Muscle of arm (tissue), 1 donor: ENCODE measurements at regions not wholly inside any gene's neighbourhood (a gene's known extent, or its start where the extent isn't known, plus 50 kb on each side); places are given as distances from the start of the nearest gene placed in this dataset.

Experiments used
- DNase-seq: peaks from one replicate; pipeline ENCODE4 v3.0.0-alpha.2; 2013

GRCh38 chr2:18253686-18254197 is 306.7 kb downstream of the RDH14 start:
- no peak for DNase-seq

GRCh38 chr2:18251486-18251885 is 309.0 kb downstream of the RDH14 start:
- DNase-seq, result no peak

GRCh38 chr2:18247282-18248110 is 313.0 kb downstream of the RDH14 start:
- DNase-seq, result no peak

GRCh38 chr2:18245375-18245774 is 315.1 kb downstream of the RDH14 start:
- DNase-seq, result no peak

GRCh38 chr2:18244845-18245244 is 315.6 kb downstream of the RDH14 start:
- no peak for DNase-seq

GRCh38 chr2:18243816-18244215 is 316.6 kb downstream of the RDH14 start:
- DNase-seq, result no peak

GRCh38 chr2:18242716-18243115 is 317.7 kb downstream of the RDH14 start:
- no peak for DNase-seq

GRCh38 chr2:18238209-18238608 is 322.2 kb downstream of the RDH14 start:
- DNase-seq, result no peak

GRCh38 chr2:18237298-18237697 is 323.2 kb downstream of the RDH14 start:
- no peak for DNase-seq

- DNase-seq, result no peak
Measured at GRCh38 chr2:18232731-18233438, 327.6 kb downstream of the RDH14 start.

- no peak for DNase-seq
Measured at GRCh38 chr2:18230668-18231067, 329.8 kb downstream of the RDH14 start.

- no peak for DNase-seq
Measured at GRCh38 chr2:18219676-18220075, 340.8 kb downstream of the RDH14 start.

- no peak for DNase-seq
Measured at GRCh38 chr2:18218160-18218933, 339.9 kb downstream of the KCNS3 start.

GRCh38 chr2:18214936-18215335 is 336.5 kb downstream of the KCNS3 start:
- DNase-seq, result no peak

- DNase-seq, result no peak
Measured at GRCh38 chr2:18213986-18214385, 335.5 kb downstream of the KCNS3 start.

GRCh38 chr2:18209934-18210639 is 331.6 kb downstream of the KCNS3 start:
- DNase-seq, result peak; percentile 70

GRCh38 chr2:18208956-18209355 is 330.5 kb downstream of the KCNS3 start:
- DNase-seq, result no peak

- DNase-seq, result no peak
Measured at GRCh38 chr2:18200771-18201170, 322.3 kb downstream of the KCNS3 start.

GRCh38 chr2:18198677-18199076 is 320.2 kb downstream of the KCNS3 start:
- no peak for DNase-seq

- no peak for DNase-seq
Measured at GRCh38 chr2:18194161-18194560, 315.7 kb downstream of the KCNS3 start.

- no peak for DNase-seq
Measured at GRCh38 chr2:18186816-18187613, 308.5 kb downstream of the KCNS3 start.
